ENCODE measurements at regions not wholly inside any gene's neighbourhood (a gene's known extent, or its start where the extent isn't known, plus 50 kb on each side); places are given as distances from the start of the nearest gene placed in this dataset.

DNA sequence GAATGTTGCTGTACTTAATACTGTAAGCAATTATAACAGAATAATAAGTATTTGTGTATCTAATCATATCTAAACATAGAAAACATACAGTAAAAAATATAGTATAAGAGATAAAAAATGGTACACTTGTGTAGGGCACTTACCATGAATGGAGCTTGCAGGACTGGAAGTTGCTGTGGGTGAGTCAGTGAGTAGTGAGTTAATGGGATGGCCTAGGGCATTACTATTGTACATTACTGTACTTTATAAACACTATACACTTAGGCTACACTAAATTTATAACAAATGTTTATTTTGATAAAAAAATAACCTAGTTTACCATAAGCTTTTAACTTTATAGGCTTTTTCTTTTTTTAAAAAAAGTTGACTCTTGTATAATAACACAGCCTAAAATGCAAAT lies 1071.2 kb upstream of the SEL1L start (continued):
- TF ChIP-seq, protein P1, sequence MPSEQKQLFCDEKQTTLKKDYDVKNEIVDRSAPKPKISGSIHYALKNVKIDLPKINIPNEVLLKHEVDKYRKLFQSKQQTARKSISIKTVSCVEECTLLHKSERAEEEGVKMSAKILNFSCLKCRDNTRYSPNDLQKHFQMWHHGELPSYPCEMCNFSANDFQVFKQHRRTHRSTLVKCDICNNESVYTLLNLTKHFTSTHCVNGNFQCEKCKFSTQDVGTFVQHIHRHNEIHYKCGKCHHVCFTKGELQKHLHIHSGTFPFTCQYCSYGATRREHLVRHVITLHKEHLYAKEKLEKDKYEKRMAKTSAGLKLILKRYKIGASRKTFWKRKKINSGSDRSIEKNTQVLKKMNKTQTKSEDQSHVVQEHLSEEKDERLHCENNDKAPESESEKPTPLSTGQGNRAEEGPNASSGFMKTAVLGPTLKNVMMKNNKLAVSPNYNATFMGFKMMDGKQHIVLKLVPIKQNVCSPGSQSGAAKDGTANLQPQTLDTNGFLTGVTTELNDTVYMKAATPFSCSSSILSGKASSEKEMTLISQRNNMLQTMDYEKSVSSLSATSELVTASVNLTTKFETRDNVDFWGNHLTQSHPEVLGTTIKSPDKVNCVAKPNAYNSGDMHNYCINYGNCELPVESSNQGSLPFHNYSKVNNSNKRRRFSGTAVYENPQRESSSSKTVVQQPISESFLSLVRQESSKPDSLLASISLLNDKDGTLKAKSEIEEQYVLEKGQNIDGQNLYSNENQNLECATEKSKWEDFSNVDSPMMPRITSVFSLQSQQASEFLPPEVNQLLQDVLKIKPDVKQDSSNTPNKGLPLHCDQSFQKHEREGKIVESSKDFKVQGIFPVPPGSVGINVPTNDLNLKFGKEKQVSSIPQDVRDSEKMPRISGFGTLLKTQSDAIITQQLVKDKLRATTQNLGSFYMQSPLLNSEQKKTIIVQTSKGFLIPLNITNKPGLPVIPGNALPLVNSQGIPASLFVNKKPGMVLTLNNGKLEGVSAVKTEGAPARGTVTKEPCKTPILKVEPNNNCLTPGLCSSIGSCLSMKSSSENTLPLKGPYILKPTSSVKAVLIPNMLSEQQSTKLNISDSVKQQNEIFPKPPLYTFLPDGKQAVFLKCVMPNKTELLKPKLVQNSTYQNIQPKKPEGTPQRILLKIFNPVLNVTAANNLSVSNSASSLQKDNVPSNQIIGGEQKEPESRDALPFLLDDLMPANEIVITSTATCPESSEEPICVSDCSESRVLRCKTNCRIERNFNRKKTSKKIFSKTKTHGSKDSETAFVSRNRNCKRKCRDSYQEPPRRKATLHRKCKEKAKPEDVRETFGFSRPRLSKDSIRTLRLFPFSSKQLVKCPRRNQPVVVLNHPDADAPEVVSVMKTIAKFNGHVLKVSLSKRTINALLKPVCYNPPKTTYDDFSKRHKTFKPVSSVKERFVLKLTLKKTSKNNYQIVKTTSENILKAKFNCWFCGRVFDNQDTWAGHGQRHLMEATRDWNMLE (tag by site-specific recombination; conservative IDR thresholded peaks at IDR 0.05; ENCODE audit: low read depth) = no peak
- TF ChIP-seq ZNF514 (tag by site-specific recombination; IDR thresholded peaks at IDR 0.05) = no peak
- no peak for TF ChIP-seq ZNF169 (tag by site-specific recombination; IDR thresholded peaks at IDR 0.05)
- TF ChIP-seq, protein P2, sequence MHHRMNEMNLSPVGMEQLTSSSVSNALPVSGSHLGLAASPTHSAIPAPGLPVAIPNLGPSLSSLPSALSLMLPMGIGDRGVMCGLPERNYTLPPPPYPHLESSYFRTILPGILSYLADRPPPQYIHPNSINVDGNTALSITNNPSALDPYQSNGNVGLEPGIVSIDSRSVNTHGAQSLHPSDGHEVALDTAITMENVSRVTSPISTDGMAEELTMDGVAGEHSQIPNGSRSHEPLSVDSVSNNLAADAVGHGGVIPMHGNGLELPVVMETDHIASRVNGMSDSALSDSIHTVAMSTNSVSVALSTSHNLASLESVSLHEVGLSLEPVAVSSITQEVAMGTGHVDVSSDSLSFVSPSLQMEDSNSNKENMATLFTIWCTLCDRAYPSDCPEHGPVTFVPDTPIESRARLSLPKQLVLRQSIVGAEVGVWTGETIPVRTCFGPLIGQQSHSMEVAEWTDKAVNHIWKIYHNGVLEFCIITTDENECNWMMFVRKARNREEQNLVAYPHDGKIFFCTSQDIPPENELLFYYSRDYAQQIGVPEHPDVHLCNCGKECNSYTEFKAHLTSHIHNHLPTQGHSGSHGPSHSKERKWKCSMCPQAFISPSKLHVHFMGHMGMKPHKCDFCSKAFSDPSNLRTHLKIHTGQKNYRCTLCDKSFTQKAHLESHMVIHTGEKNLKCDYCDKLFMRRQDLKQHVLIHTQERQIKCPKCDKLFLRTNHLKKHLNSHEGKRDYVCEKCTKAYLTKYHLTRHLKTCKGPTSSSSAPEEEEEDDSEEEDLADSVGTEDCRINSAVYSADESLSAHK (tag by site-specific recombination; IDR thresholded peaks at IDR 0.05) = no peak
- no peak for TF ChIP-seq ZNF701 (tag by site-specific recombination; IDR thresholded peaks at IDR 0.05)
- no peak for TF ChIP-seq ZBTB8A (tag by site-specific recombination; IDR thresholded peaks at IDR 0.05)
- TF ChIP-seq ZBTB48 (tag by site-specific recombination; IDR thresholded peaks at IDR 0.05) = no peak

DNA sequence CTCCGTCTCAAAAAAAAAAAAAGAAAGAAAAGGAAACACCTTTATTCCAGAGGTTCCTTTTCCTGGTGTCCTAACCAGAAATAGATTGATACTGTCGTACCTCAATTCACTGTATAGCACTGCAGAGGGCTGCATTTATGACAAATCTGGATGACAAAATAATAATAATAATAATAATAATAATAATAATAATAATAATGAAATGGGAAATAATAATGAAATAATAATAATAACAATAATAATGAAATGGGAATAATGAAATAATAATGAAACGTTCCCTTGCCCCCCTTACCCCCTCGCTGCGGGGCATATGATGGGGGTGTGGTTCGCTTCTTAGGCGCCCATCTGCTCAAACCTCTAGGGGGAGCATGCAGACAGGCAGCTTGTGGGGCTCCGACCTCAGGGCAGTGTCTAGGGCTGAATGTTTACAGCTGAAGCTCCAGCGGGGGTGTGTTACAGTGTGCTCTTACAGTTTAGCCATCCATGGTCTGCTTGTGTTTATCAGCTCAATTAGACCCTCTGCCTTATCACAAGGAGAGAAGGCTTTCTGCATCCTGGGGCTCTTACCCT lies 1088.3 kb upstream of the SEL1L start:
- Histone ChIP-seq H3K4me1 (ENCODE audit: control insufficient read depth, insufficient read depth, low read length) (no peaks in the 10 kb centered on the region), H3K36me3 (ENCODE audit: control insufficient read depth in 2 of 2, insufficient read depth in 1 of 2, low read length in 2 of 2) (no peaks in the 10 kb centered on the region), H3K27ac (ENCODE audit: extremely low read depth, low read depth, low read length) (no peak overlapping the region), H3K9me3 (ENCODE audit: control insufficient read depth, insufficient read depth, low read depth, low read length) (no peaks in the 10 kb centered on the region), H3K4me3 (ENCODE audit: low read depth, low read length) (no peak overlapping the region)
- POLR2A ChIA-PET = no interaction called here
- CTCF ChIA-PET = no interaction called here
- no peak for TF ChIP-seq ZNF558 (tag by site-specific recombination; IDR thresholded peaks at IDR 0.05)
- TF ChIP-seq ZNF664 (tag by site-specific recombination; IDR thresholded peaks at IDR 0.05) = no peak
- no peak for TF ChIP-seq ZNF132 (tag by site-specific recombination; IDR thresholded peaks at IDR 0.05; ENCODE audit: borderline replicate concordance)
- no peak for TF ChIP-seq ZNF174 (tag by site-specific recombination; IDR thresholded peaks at IDR 0.05)
- TF ChIP-seq, protein P1 (tag by site-specific recombination; conservative IDR thresholded peaks at IDR 0.05; ENCODE audit: low read depth) = no peak
- TF ChIP-seq ZNF404 (tag by site-specific recombination; IDR thresholded peaks at IDR 0.05) = no peak
- TF ChIP-seq, protein P3, sequence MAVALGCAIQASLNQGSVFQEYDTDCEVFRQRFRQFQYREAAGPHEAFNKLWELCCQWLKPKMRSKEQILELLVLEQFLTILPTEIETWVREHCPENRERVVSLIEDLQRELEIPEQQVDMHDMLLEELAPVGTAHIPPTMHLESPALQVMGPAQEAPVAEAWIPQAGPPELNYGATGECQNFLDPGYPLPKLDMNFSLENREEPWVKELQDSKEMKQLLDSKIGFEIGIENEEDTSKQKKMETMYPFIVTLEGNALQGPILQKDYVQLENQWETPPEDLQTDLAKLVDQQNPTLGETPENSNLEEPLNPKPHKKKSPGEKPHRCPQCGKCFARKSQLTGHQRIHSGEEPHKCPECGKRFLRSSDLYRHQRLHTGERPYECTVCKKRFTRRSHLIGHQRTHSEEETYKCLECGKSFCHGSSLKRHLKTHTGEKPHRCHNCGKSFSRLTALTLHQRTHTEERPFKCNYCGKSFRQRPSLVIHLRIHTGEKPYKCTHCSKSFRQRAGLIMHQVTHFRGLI (tag by site-specific recombination; IDR thresholded peaks at IDR 0.05) = no peak
- no peak for TF ChIP-seq ZNF571 (tag by site-specific recombination; IDR thresholded peaks at IDR 0.05)
- TF ChIP-seq ZNF426 (tag by site-specific recombination; IDR thresholded peaks at IDR 0.05) = no peak
- no peak for TF ChIP-seq KLF10 (tag by site-specific recombination; IDR thresholded peaks at IDR 0.05)
- no peak for TF ChIP-seq ZNF350 (tag by site-specific recombination; IDR thresholded peaks at IDR 0.05)
- TF ChIP-seq ZNF24 (tag by site-specific recombination; IDR thresholded peaks at IDR 0.05) = no peak
- TF ChIP-seq ZNF324 (tag by site-specific recombination; IDR thresholded peaks at IDR 0.05) = no peak
- TF ChIP-seq, protein P4, sequence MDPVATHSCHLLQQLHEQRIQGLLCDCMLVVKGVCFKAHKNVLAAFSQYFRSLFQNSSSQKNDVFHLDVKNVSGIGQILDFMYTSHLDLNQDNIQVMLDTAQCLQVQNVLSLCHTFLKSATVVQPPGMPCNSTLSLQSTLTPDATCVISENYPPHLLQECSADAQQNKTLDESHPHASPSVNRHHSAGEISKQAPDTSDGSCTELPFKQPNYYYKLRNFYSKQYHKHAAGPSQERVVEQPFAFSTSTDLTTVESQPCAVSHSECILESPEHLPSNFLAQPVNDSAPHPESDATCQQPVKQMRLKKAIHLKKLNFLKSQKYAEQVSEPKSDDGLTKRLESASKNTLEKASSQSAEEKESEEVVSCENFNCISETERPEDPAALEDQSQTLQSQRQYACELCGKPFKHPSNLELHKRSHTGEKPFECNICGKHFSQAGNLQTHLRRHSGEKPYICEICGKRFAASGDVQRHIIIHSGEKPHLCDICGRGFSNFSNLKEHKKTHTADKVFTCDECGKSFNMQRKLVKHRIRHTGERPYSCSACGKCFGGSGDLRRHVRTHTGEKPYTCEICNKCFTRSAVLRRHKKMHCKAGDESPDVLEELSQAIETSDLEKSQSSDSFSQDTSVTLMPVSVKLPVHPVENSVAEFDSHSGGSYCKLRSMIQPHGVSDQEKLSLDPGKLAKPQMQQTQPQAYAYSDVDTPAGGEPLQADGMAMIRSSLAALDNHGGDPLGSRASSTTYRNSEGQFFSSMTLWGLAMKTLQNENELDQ (tag by site-specific recombination; IDR thresholded peaks at IDR 0.05; ENCODE audit: low read depth) = no peak
- TF ChIP-seq OSR2 (tag by site-specific recombination; IDR thresholded peaks at IDR 0.05) = no peak
